H9 (cell line): ENCODE measurements at regions not wholly inside any gene's neighbourhood (a gene's known extent, or its start where the extent isn't known, plus 50 kb on each side); places are given as distances from the start of the nearest gene placed in this dataset.

ENCODE experiments used
- DNase-seq: peaks from one replicate; pipeline ENCODE4 v3.0.0-alpha.2; 2017
- H2AFZ ChIP-seq: one replicate; pipeline ENCODE4 v1.6.1; 2013; ENCODE audit warnings: mild to moderate bottlenecking, low read length, control low read depth, moderate library complexity
- H2AK5ac ChIP-seq: 2 replicates; pipeline ENCODE4 v1.6.1; 2013; ENCODE audit warnings: low read length, control low read depth, mixed read lengths; ENCODE audit not compliant: insufficient read length
- H2BK120ac ChIP-seq: one replicate; pipeline ENCODE4 v1.6.1; 2013; ENCODE audit warnings: low read depth, mild to moderate bottlenecking, low read length, control low read depth, inconsistent platforms; ENCODE audit not compliant: poor library complexity, severe bottlenecking
- H2BK12ac ChIP-seq: 2 replicates; pipeline ENCODE4 v1.6.1; 2013; ENCODE audit warnings: low read length, control low read depth, mixed read lengths, low read depth; ENCODE audit not compliant: insufficient read length
- H2BK15ac ChIP-seq: 2 replicates; pipeline ENCODE4 v1.6.1; 2013; ENCODE audit warnings: low read depth, low read length, control low read depth
- H2BK20ac ChIP-seq: one replicate; pipeline ENCODE4 v1.6.1; 2013; ENCODE audit warnings: low read depth, mild to moderate bottlenecking, low read length, control low read depth, inconsistent platforms; ENCODE audit not compliant: poor library complexity, severe bottlenecking
- H2BK5ac ChIP-seq: 2 replicates; pipeline ENCODE4 v1.6.1; 2013; ENCODE audit warnings: low read length, control low read depth, mixed read lengths; ENCODE audit not compliant: insufficient read length
- H3K14ac ChIP-seq: 2 replicates; pipeline ENCODE4 v1.6.1; 2013; ENCODE audit warnings: low read length, control low read depth; ENCODE audit not compliant: insufficient read depth
- H3K18ac ChIP-seq: 2 replicates; pipeline ENCODE4 v1.6.1; 2013; ENCODE audit warnings: low read depth, mild to moderate bottlenecking, mixed read lengths, low read length, control low read depth; ENCODE audit not compliant: insufficient read length
- H3K23ac ChIP-seq: 2 replicates; pipeline ENCODE4 v1.6.1; 2013; ENCODE audit warnings: low read length, control low read depth, mixed read lengths, low read depth; ENCODE audit not compliant: insufficient read length
- H3K23me2 ChIP-seq: 2 replicates; pipeline ENCODE4 v1.6.1; 2013; ENCODE audit warnings: low read depth, mild to moderate bottlenecking, mixed read lengths, low read length, control low read depth; ENCODE audit not compliant: insufficient read length, poor library complexity, severe bottlenecking
- H3K27ac ChIP-seq: 2 replicates; pipeline ENCODE4 v1.5.1; 2013; ENCODE audit warnings: low read length, control low read depth, mixed read lengths, low read depth; ENCODE audit not compliant: insufficient read length
- H3K27me3 ChIP-seq: 2 replicates; pipeline ENCODE4 v1.6.1; 2013; ENCODE audit warnings: low read length, control low read depth, inconsistent platforms; ENCODE audit not compliant: insufficient read depth
- H3K4ac ChIP-seq: 2 replicates; pipeline ENCODE4 v1.6.1; 2013; ENCODE audit warnings: low read depth, mild to moderate bottlenecking, control low read depth, inconsistent platforms, low read length, moderate library complexity
- H3K4me1 ChIP-seq: 2 replicates; pipeline ENCODE4 v1.6.1; 2013; ENCODE audit warnings: low read length, control low read depth, inconsistent platforms; ENCODE audit not compliant: insufficient read depth
- H3K4me2 ChIP-seq: 2 replicates; pipeline ENCODE4 v1.6.1; 2013; ENCODE audit warnings: low read length, control low read depth, mixed read lengths; ENCODE audit not compliant: insufficient read length, insufficient read depth
- H3K56ac ChIP-seq: 2 replicates; pipeline ENCODE4 v1.6.1; 2013; ENCODE audit warnings: low read depth, mild to moderate bottlenecking, mixed read lengths, low read length, control low read depth; ENCODE audit not compliant: insufficient read length
- H3K79me1 ChIP-seq: 2 replicates; pipeline ENCODE4 v1.6.1; 2013; ENCODE audit warnings: low read depth, mild to moderate bottlenecking, moderate library complexity, low read length, control low read depth, inconsistent platforms; ENCODE audit not compliant: insufficient read depth, poor library complexity, severe bottlenecking
- H3K79me2 ChIP-seq: 2 replicates; pipeline ENCODE4 v1.6.1; 2013; ENCODE audit warnings: low read length, control low read depth, inconsistent platforms; ENCODE audit not compliant: insufficient read depth
- H3K9ac ChIP-seq: 2 replicates; pipeline ENCODE4 v1.6.1; 2013; ENCODE audit warnings: low read length, control low read depth, mixed read lengths; ENCODE audit not compliant: insufficient read length; ENCODE audit errors: extremely low read depth
- H3K9me3 ChIP-seq: one replicate; pipeline ENCODE4 v1.6.1; 2013; ENCODE audit warnings: low read depth, low read length, inconsistent platforms; ENCODE audit not compliant: control insufficient read depth
- H3T11ph ChIP-seq: one replicate; pipeline ENCODE4 v1.6.1; 2013; ENCODE audit warnings: mild to moderate bottlenecking, low read length, control low read depth, inconsistent platforms
- H4K20me1 ChIP-seq: one replicate; pipeline ENCODE4 v1.6.1; 2013; ENCODE audit not compliant: control insufficient read depth, insufficient read length, insufficient read depth
- H4K5ac ChIP-seq: 2 replicates; pipeline ENCODE4 v1.6.1; 2013; ENCODE audit warnings: low read depth, mild to moderate bottlenecking, mixed read lengths, low read length, control low read depth; ENCODE audit not compliant: insufficient read length
- H4K8ac ChIP-seq: replicated peaks from 2 replicates; pipeline ENCODE4 v1.6.1; 2013; ENCODE audit warnings: low read length, control low read depth, mixed read lengths, low read depth; ENCODE audit not compliant: insufficient read length
- H4K91ac ChIP-seq: 2 replicates; pipeline ENCODE4 v1.6.1; 2013; ENCODE audit warnings: low read depth, mild to moderate bottlenecking, moderate library complexity, mixed read lengths, low read length, control low read depth; ENCODE audit not compliant: insufficient read length
- H3K27ac Mint-ChIP-seq, 3 experiments: 2 replicates in 2 of 3; 3 replicates in 1 of 3; pipeline ENCODE4 v1.8.0; 2020 to 2021; ENCODE audit warnings: mixed read lengths in 3 of 3, mild to moderate bottlenecking in 1 of 3, moderate library complexity in 1 of 3
- H3K27me3 Mint-ChIP-seq: 2 replicates; pipeline ENCODE4 v1.8.0; 2021; ENCODE audit warnings: low read depth, mild to moderate bottlenecking, moderate library complexity, mixed read lengths
- H3K36me3 Mint-ChIP-seq, 3 experiments: 2 replicates in 2 of 3; 3 replicates in 1 of 3; pipeline ENCODE4 v1.8.0; 2020 to 2021; ENCODE audit warnings: low read depth in 3 of 3, mixed read lengths in 3 of 3; ENCODE audit not compliant: insufficient read depth in 1 of 3
- H3K4me1 Mint-ChIP-seq, 2 experiments: 2 replicates each; pipeline ENCODE4 v1.8.0; 2020; ENCODE audit warnings: mixed read lengths in 2 of 2
- H3K4me3 Mint-ChIP-seq, 2 experiments: 2 replicates in 1 of 2; 3 replicates in 1 of 2; pipeline ENCODE4 v1.8.0; 2020 to 2021; ENCODE audit warnings: mild to moderate bottlenecking in 2 of 2, mixed read lengths in 2 of 2, moderate library complexity in 1 of 2
- H3K9me3 Mint-ChIP-seq, 2 experiments: 2 replicates in 1 of 2; 3 replicates in 1 of 2; pipeline ENCODE4 v1.8.0; 2020; ENCODE audit warnings: mild to moderate bottlenecking in 2 of 2, mixed read lengths in 2 of 2, moderate library complexity in 1 of 2
- WGBS: extraction: QIAGEN DNeasy Blood & Tissue Kit; methylation state at CpG from one replicate; pipeline ENCODE4 v1.1.7; 2013; ENCODE audit warnings: missing lambda C conversion rate, low lambda C conversion rate, mixed read lengths; ENCODE audit not compliant: insufficient read length; ENCODE audit errors: extremely low coverage; 5-methylcytosine and 5-hydroxymethylcytosine counted together
- TF ChIP-seq, protein P1 (sequence below): fragments of 200-600 bp; sonication (generic); conservative IDR thresholded peaks from 3 replicates; pipeline ENCODE4 v1.8.0; 2021; ENCODE audit warnings: antibody characterized with exemption, mild to moderate bottlenecking

DNA sequence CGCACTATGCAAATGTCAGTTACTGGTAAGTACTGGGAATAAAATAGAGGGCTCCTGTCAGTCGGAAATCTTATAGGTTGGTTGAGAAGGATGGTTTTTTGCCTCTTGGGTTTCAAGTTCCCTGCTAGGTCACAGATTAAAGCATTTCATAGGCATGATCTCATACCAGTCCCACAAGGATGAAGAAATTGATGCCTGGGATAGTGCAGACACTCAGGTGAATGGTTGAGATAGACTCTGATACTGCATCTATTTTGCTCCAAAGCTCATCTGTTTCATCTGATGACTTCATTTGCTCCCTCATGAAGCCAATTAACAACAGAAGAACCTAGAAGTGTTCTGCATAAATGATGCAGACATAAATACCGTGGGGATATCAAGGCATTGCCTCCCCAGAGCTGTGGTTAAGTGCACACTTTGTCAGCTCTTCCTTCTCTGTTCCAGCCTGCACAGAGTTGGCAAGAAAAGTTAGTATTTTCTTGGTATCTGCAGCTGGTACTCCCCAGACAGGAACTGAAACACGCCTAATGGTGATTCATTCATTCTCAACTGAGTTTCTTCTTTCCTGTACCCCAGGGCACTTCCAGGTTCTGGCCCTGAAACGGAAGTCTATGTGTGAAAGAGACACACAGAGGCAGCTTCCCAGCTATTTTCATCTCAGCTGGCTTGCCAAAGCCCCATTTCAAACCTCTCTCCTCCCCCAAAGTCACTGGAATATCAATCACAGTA lies 418.3 kb upstream of the SALL1 start:
- Histone ChIP-seq H3K27ac (no peak overlapping the region), H2AFZ (no peak overlapping the region)

More for the DNA sequence above, 418.3 kb upstream of the SALL1 start:
- no peak overlapping the region for H3K56ac ChIP-seq
- no peak overlapping the region for H2BK20ac ChIP-seq
- Mint-ChIP-seq H3K27ac (peak overlapping the region in 1 of 3 experiments; percentile 68; a peak in 1 of 7 replicates), H3K9me3 (peaks cover 4 to 11% of the 10 kb centered on the region in 2 experiments; a peak in 4 of 5 replicates), H3K36me3 (peaks cover 0 to 7% (median 4%) of the 10 kb centered on the region in 3 experiments; a peak in 4 of 7 replicates), H3K27me3 (peaks cover 3% of the 10 kb centered on the region), H3K4me1 (peaks cover 3 to 4% of the 10 kb centered on the region in 2 experiments; a peak in 1 of 4 replicates), H3K4me3 (no peak overlapping the region)
- H3K23ac ChIP-seq = no peak overlapping the region
- no peak overlapping the region for H3K14ac ChIP-seq
- H2AK5ac ChIP-seq = no peak overlapping the region
- no peak overlapping the region for H2BK15ac ChIP-seq
- no peak overlapping the region for H3K18ac ChIP-seq
- no peak overlapping the region for H3K9ac ChIP-seq
- H3K23me2 ChIP-seq = no peaks in the 10 kb centered on the region
- no peak overlapping the region for H2BK5ac ChIP-seq
- DNase-seq = no peak
- no CpG with 5 or more reads among the region's 5 CpGs for WGBS
- H3K79me2 ChIP-seq = no peaks in the 10 kb centered on the region
- no peak overlapping the region for H4K5ac ChIP-seq
- no peak overlapping the region for H3T11ph ChIP-seq
- no peaks in the 10 kb centered on the region for H3K79me1 ChIP-seq
- H4K8ac ChIP-seq = no peak overlapping the region
- TF ChIP-seq, protein P1, sequence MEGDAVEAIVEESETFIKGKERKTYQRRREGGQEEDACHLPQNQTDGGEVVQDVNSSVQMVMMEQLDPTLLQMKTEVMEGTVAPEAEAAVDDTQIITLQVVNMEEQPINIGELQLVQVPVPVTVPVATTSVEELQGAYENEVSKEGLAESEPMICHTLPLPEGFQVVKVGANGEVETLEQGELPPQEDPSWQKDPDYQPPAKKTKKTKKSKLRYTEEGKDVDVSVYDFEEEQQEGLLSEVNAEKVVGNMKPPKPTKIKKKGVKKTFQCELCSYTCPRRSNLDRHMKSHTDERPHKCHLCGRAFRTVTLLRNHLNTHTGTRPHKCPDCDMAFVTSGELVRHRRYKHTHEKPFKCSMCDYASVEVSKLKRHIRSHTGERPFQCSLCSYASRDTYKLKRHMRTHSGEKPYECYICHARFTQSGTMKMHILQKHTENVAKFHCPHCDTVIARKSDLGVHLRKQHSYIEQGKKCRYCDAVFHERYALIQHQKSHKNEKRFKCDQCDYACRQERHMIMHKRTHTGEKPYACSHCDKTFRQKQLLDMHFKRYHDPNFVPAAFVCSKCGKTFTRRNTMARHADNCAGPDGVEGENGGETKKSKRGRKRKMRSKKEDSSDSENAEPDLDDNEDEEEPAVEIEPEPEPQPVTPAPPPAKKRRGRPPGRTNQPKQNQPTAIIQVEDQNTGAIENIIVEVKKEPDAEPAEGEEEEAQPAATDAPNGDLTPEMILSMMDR = no peak
- no peak overlapping the region for H2BK12ac ChIP-seq
- no peaks in the 10 kb centered on the region for H4K20me1 ChIP-seq
- no peaks in the 10 kb centered on the region for H3K27me3 ChIP-seq
- H4K91ac ChIP-seq = no peak overlapping the region
- H3K4me2 ChIP-seq = no peak overlapping the region
- no peak overlapping the region for H3K4ac ChIP-seq
- no peak overlapping the region for H2BK120ac ChIP-seq
- H3K9me3 ChIP-seq = no peaks in the 10 kb centered on the region
- H3K4me1 ChIP-seq = no peaks in the 10 kb centered on the region
